ENCODE measurements at regions not wholly inside any gene's neighbourhood (a gene's known extent, or its start where the extent isn't known, plus 50 kb on each side); places are given as distances from the start of the nearest gene placed in this dataset.

GRCh38 chr13:86135856-86136255 lies 336.6 kb upstream of the SLITRK6 start:
- Histone ChIP-seq H3K4ac (ENCODE audit: low read depth, low read length) (no peak overlapping the region), H3K23ac (ENCODE audit: insufficient read length, low read depth, low read length) (no peak overlapping the region), H4K8ac (replicated peaks; ENCODE audit: insufficient read length, low read depth, low read length) (no peak overlapping the region), H4K91ac (ENCODE audit: insufficient read length, low read depth, low read length) (no peak overlapping the region), H3K14ac (ENCODE audit: insufficient read depth, low read length) (no peak overlapping the region), H4K20me1 (ENCODE audit: control insufficient read depth, insufficient read depth, insufficient read length) (no peaks in the 10 kb centered on the region), H3K4me1 (ENCODE audit: insufficient read depth, low read length) (no peaks in the 10 kb centered on the region), H2BK120ac (ENCODE audit: low read depth, low read length, poor library complexity, severe bottlenecking) (no peak overlapping the region), H3K56ac (ENCODE audit: insufficient read length, low read depth, low read length) (no peak overlapping the region), H3K23me2 (ENCODE audit: insufficient read length, low read depth, low read length, poor library complexity, severe bottlenecking) (no peaks in the 10 kb centered on the region), H3K79me1 (ENCODE audit: insufficient read depth, low read depth, low read length, poor library complexity, severe bottlenecking) (no peaks in the 10 kb centered on the region), H3K4me2 (ENCODE audit: insufficient read depth, insufficient read length, low read length) (no peak overlapping the region), H2AFZ (ENCODE audit: low read length) (no peak overlapping the region), H2BK20ac (ENCODE audit: low read depth, low read length, poor library complexity, severe bottlenecking) (no peak overlapping the region), H3K9ac (ENCODE audit: extremely low read depth, insufficient read length, low read length) (no peak overlapping the region), H3K18ac (ENCODE audit: insufficient read length, low read depth, low read length) (no peak overlapping the region), H2AK5ac (ENCODE audit: insufficient read length, low read length) (no peak overlapping the region), H3T11ph (ENCODE audit: low read length) (no peak overlapping the region), H2BK12ac (ENCODE audit: insufficient read length, low read depth, low read length) (no peak overlapping the region), H2BK15ac (ENCODE audit: low read depth, low read length) (no peak overlapping the region), H3K27ac (ENCODE audit: insufficient read length, low read depth, low read length) (no peak overlapping the region), H3K9me3 (ENCODE audit: control insufficient read depth, low read depth, low read length) (no peaks in the 10 kb centered on the region), H3K27me3 (ENCODE audit: insufficient read depth, low read length) (no peaks in the 10 kb centered on the region), H2BK5ac (ENCODE audit: insufficient read length, low read length) (no peak overlapping the region), H3K79me2 (ENCODE audit: insufficient read depth, low read length) (no peaks in the 10 kb centered on the region), H4K5ac (ENCODE audit: insufficient read length, low read depth, low read length) (no peak overlapping the region)
- DNase-seq = no peak
- no peaks in the 10 kb centered on the region; the same call in 1 of the 2 replicates for H3K27me3 Mint-ChIP-seq (ENCODE audit: low read depth)
- no peaks in the 10 kb centered on the region for H3K4me1 Mint-ChIP-seq
- peaks cover 2 to 4% of the 10 kb centered on the region in 2 experiments; a peak in 4 of 5 replicates for H3K9me3 Mint-ChIP-seq
- H3K4me3 Mint-ChIP-seq = no peak overlapping the region
- no peaks in the 10 kb centered on the region for H3K36me3 Mint-ChIP-seq (ENCODE audit: insufficient read depth in 1 of 3, low read depth in 3 of 3)
- TF ChIP-seq CTCF (conservative IDR thresholded peaks at IDR 0.05) = no peak
- no peak overlapping the region for H3K27ac Mint-ChIP-seq

Measured in H9 (cell line).